ENCODE measurements at regions not wholly inside any gene's neighbourhood (a gene's known extent, or its start where the extent isn't known, plus 50 kb on each side); places are given as distances from the start of the nearest gene placed in this dataset.

GRCh38 chr5:117010574-117010973, 436.0 kb upstream of the SEMA6A start:
- Histone ChIP-seq H3K36me3 (ENCODE audit: control insufficient read depth, insufficient read depth, low read length) (no peaks in the 10 kb centered on the region), H3K4me3 (ENCODE audit: low read depth, low read length) (no peak overlapping the region), H3K27me3 (ENCODE audit: control insufficient read depth, insufficient read depth, low read length) (no peaks in the 10 kb centered on the region)
- DNase-seq (ENCODE audit: low read depth), result no peak
- no peak for TF ChIP-seq CTCF (IDR thresholded peaks at IDR 0.05; ENCODE audit: insufficient read depth, low read length, poor library complexity, severe bottlenecking)

GRCh38 chr5:116998024-116998423, 423.4 kb upstream of the SEMA6A start:
- H3K27me3 ChIP-seq (ENCODE audit: control insufficient read depth, insufficient read depth, low read length), result no peaks in the 10 kb centered on the region
- no peak overlapping the region for H3K4me3 ChIP-seq (ENCODE audit: low read depth, low read length)
- H3K36me3 ChIP-seq (ENCODE audit: control insufficient read depth, insufficient read depth, low read length), result no peaks in the 10 kb centered on the region
- no peak for DNase-seq (ENCODE audit: low read depth)
- TF ChIP-seq CTCF (IDR thresholded peaks at IDR 0.05; ENCODE audit: insufficient read depth, low read length, poor library complexity, severe bottlenecking), result no peak

- DNase-seq (ENCODE audit: low read depth), result no peak
- TF ChIP-seq CTCF (IDR thresholded peaks at IDR 0.05; ENCODE audit: insufficient read depth, low read length, poor library complexity, severe bottlenecking), result no peak
- H3K4me3 ChIP-seq (ENCODE audit: low read depth, low read length), result no peak overlapping the region
- H3K36me3 ChIP-seq (ENCODE audit: control insufficient read depth, insufficient read depth, low read length), result no peaks in the 10 kb centered on the region
- no peaks in the 10 kb centered on the region for H3K27me3 ChIP-seq (ENCODE audit: control insufficient read depth, insufficient read depth, low read length)
Observed at GRCh38 chr5:116992681-116993080, 418.1 kb upstream of the SEMA6A start.

- no peaks in the 10 kb centered on the region for H3K36me3 ChIP-seq (ENCODE audit: control insufficient read depth, insufficient read depth, low read length)
- TF ChIP-seq CTCF (IDR thresholded peaks at IDR 0.05; ENCODE audit: insufficient read depth, low read length, poor library complexity, severe bottlenecking), result no peak
- no peak overlapping the region for H3K4me3 ChIP-seq (ENCODE audit: low read depth, low read length)
- no peaks in the 10 kb centered on the region for H3K27me3 ChIP-seq (ENCODE audit: control insufficient read depth, insufficient read depth, low read length)
- no peak for DNase-seq (ENCODE audit: low read depth)
Observed at GRCh38 chr5:116989995-116990394, 415.4 kb upstream of the SEMA6A start.

- no peak for TF ChIP-seq CTCF (IDR thresholded peaks at IDR 0.05; ENCODE audit: insufficient read depth, low read length, poor library complexity, severe bottlenecking)
- Histone ChIP-seq H3K36me3 (ENCODE audit: control insufficient read depth, insufficient read depth, low read length) (no peaks in the 10 kb centered on the region), H3K4me3 (ENCODE audit: low read depth, low read length) (no peak overlapping the region), H3K27me3 (ENCODE audit: control insufficient read depth, insufficient read depth, low read length) (no peaks in the 10 kb centered on the region)
- no peak for DNase-seq (ENCODE audit: low read depth)
Observed at GRCh38 chr5:116982035-116982434, 407.4 kb upstream of the SEMA6A start.

- TF ChIP-seq CTCF (IDR thresholded peaks at IDR 0.05; ENCODE audit: insufficient read depth, low read length, poor library complexity, severe bottlenecking), result no peak
Observed at GRCh38 chr5:116980581-116980980, 406.0 kb upstream of the SEMA6A start.

More at GRCh38 chr5:116980581-116980980, 406.0 kb upstream of the SEMA6A start:
- no peak for DNase-seq (ENCODE audit: low read depth)
- Histone ChIP-seq H3K36me3 (ENCODE audit: control insufficient read depth, insufficient read depth, low read length) (no peaks in the 10 kb centered on the region), H3K27me3 (ENCODE audit: control insufficient read depth, insufficient read depth, low read length) (no peaks in the 10 kb centered on the region), H3K4me3 (ENCODE audit: low read depth, low read length) (no peak overlapping the region)

All from kidney epithelial cell (primary cell).